ENCODE measurements at regions not wholly inside any gene's neighbourhood (a gene's known extent, or its start where the extent isn't known, plus 50 kb on each side); places are given as distances from the start of the nearest gene placed in this dataset.

DNA sequence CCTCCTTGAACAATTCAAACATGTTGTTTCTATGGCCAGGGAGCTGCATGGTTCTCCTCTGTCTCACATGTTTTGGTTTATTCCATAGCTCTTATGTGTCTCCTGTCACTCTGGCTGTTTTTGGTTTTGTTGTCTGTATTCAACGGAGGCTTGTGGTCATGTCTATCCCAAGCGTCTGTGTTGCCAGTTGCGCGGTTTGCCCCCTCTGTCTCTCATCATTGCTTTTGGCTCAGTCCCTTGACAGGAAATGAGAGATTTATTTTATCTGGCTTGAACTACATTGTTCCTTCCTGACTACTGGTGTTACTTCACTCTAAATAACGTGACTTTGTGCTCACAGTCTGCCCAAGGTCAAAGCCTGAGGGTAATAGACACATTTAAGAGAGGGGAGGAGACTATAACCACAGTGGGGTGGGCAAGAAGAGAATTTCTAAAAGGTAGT, 96.4 kb upstream of the SOX5 start:
- TF ChIP-seq, protein P1, sequence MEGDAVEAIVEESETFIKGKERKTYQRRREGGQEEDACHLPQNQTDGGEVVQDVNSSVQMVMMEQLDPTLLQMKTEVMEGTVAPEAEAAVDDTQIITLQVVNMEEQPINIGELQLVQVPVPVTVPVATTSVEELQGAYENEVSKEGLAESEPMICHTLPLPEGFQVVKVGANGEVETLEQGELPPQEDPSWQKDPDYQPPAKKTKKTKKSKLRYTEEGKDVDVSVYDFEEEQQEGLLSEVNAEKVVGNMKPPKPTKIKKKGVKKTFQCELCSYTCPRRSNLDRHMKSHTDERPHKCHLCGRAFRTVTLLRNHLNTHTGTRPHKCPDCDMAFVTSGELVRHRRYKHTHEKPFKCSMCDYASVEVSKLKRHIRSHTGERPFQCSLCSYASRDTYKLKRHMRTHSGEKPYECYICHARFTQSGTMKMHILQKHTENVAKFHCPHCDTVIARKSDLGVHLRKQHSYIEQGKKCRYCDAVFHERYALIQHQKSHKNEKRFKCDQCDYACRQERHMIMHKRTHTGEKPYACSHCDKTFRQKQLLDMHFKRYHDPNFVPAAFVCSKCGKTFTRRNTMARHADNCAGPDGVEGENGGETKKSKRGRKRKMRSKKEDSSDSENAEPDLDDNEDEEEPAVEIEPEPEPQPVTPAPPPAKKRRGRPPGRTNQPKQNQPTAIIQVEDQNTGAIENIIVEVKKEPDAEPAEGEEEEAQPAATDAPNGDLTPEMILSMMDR (IDR thresholded peaks at IDR 0.05; ENCODE audit: low read depth, low read length): no peak
- no peak for TF ChIP-seq EZH2phosphoT487 (IDR thresholded peaks at IDR 0.05; ENCODE audit: low read depth)

Data from OCI-LY3 (cell line).